NOMO-1 treated with dmso at 0.1 percent for 144 hours (cell line): ENCODE measurements at regions not wholly inside any gene's neighbourhood (a gene's known extent, or its start where the extent isn't known, plus 50 kb on each side); places are given as distances from the start of the nearest gene placed in this dataset.

Source experiments
- DNase-seq: peaks from one replicate; lab custom pipeline; 2025; ENCODE audit not compliant: unreplicated experiment; lab: John Stamatoyannopoulos, UW

DNA sequence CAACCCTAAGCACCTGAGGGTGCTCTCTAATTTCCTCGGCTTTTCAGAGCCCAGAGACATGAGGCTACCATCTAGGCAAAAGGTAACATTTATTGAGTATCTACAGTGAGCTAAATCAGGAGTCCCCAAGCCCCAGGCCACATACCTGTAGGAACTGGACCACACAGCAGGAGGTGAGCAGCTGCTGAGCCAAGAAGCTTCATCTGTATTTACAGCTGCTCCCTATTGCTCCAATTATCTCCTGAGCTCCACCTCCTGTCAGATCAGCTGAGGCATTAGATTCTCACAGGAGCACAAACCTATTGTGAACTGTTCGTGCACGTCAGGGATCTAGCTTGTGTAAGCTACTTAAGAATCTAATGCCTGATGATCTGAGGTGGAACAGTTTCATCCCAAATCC lies 70.2 kb downstream of the RND3 start:
- DNase-seq, result no peak

- DNase-seq, result no peak
Observed at GRCh38 chr2:150415022-150415421, 72.4 kb downstream of the RND3 start.

GRCh38 chr2:150413910-150414309 lies 73.6 kb downstream of the RND3 start:
- DNase-seq, result no peak

- DNase-seq, result no peak
Observed at GRCh38 chr2:150413366-150413765, 74.1 kb downstream of the RND3 start.

- no peak for DNase-seq
Observed at GRCh38 chr2:150410809-150411208, 76.7 kb downstream of the RND3 start.

- DNase-seq, result no peak
Observed at GRCh38 chr2:150409196-150409595, 78.3 kb downstream of the RND3 start.

- no peak for DNase-seq
Observed at GRCh38 chr2:150404147-150404546, 83.3 kb downstream of the RND3 start.

- no peak for DNase-seq
Observed at GRCh38 chr2:150403457-150403856, 84.0 kb downstream of the RND3 start.

- no peak for DNase-seq
Observed at GRCh38 chr2:150402953-150403352, 84.5 kb downstream of the RND3 start.

- DNase-seq, result no peak
Observed at GRCh38 chr2:150400849-150401248, 86.6 kb downstream of the RND3 start.

- DNase-seq, result no peak
Observed at GRCh38 chr2:150392614-150393013, 94.9 kb downstream of the RND3 start.

- DNase-seq, result no peak
Observed at GRCh38 chr2:150391779-150392178, 95.7 kb downstream of the RND3 start.

- DNase-seq, result no peak
Observed at GRCh38 chr2:150389447-150389846, 98.0 kb downstream of the RND3 start.

GRCh38 chr2:150388289-150388625 lies 99.2 kb downstream of the RND3 start:
- DNase-seq, result no peak

DNA sequence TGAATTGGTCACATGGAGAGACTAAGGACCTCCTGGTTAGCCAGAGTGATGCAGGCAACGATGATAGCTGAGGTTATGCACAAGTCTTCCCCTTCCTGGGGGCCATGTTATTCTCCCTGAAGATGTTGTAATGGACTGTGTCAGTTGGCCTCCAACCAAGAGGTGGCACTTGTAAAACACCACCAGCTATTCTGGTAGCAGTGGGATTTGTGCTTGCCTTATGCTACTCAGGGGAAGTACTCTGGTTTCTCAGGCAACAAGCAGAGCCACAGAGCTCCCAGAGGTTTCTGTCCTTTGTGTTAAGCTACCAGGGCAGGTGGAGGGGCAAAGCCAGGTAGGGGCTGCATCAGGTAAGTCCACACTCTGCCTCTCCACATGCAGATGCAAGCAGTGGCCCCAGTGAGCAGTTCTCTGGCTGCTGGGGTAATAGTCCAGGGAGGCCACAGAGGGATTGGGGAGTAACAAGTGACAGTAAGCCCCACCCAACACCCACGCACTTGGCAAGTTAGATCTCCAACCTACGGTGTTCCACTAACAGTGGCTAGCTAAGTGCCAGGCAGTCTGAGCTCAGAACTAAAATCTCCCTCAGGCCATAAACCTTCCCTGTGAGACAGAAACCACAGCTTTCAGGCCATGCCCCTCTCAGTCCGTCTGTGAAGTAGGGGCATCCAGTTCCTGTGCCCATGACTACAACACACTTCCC lies 99.7 kb downstream of the RND3 start:
- DNase-seq, result no peak

DNA sequence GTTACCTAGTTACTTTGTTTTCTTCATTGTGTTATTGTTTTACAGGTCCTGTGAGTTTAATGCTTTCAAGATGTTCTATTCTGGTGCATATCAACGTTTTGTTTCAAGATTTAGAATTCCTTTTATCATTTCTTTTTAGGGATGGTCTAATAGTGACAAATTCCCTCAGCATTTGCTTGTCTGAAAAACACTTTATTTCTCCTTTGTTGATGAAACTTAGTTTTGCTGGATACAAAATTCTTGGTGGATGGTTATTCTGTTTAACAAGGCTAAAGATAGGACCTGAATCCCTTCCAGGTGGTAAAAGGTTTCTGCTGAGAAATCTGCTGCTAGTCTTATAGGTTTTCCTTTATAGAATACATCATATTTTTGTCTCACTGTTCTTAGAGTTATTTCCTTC lies 102.3 kb downstream of the RND3 start:
- no peak for DNase-seq

DNA sequence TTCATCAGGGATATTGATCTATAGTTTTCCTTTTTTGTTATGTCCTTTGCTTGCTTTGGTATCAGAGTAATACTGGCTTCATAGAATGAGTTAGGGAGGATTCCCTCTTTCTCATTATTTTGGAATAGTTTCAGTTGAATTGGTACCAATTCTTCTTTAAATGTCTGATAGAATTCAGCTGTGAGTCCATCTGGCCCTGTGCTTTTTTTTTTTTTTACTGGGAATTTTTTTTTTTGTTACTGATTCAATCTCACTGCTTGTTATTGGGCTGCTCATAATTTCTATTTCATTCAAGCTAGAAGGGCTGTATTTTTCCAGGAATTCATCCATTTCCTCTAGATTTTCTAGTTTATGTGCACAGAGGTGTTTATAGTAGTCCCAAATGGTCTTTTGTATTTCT lies 103.9 kb downstream of the RND3 start:
- no peak for DNase-seq

GRCh38 chr2:150379166-150379565 lies 108.3 kb downstream of the RND3 start:
- DNase-seq, result no peak

DNA sequence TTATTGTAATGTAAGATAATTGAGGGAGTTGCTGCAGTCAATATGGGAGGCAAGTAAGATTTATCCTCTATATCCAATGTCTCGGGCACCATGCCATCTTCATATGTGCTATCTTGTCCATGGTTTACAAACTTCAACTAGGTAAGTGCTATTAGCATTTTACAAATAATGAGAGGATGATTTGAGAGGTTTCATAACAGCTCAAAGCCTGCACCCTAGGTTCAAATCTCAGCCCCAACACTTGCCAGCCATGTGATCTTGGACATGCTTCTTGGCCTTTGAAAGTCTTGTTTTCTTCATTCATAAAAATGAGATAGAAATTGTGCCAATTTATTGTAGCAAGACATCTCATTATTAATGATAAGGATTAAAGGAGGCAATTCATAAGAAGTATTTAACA lies 108.8 kb downstream of the RND3 start:
- no peak for DNase-seq

DNA sequence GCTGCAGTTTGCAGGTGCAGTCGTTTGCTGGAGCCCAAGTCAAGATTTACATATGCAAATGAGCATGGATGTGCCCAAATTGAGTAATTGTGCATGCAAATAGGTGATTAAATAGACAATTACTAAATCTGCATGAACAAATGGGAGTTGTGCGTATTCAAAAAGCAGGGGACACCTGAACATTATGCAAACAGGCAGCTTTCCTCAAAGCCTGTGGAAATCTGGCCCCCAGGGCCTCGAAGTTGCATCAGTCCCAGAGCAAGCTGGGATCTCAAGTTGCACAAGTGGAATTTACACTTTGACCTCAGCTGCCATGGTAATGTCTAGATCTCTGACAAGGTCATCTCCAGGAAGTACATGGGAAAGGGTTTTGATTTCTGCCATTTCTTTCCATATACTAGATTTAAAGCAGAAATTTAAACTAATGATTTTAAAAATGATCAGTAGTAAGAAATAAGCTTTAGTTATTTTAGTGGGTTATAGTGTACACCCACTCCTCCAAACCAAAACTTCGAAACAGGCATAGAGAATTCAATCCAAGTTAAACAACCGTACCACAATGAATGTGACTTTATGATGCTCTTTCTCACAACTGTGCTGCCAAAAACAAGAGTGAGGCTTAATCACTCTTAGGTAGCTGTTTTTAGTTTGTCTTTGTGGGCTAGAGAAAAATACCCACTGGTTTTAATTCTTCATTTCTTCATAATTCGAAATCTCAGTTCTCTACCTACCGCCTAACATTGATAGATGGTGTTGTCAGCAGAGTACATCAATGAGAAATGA lies 110.7 kb downstream of the RND3 start:
- DNase-seq, result no peak

GRCh38 chr2:150375333-150375732 lies 112.1 kb downstream of the RND3 start:
- DNase-seq, result no peak

- DNase-seq, result no peak
Observed at GRCh38 chr2:150374492-150374891, 113.0 kb downstream of the RND3 start.

DNA sequence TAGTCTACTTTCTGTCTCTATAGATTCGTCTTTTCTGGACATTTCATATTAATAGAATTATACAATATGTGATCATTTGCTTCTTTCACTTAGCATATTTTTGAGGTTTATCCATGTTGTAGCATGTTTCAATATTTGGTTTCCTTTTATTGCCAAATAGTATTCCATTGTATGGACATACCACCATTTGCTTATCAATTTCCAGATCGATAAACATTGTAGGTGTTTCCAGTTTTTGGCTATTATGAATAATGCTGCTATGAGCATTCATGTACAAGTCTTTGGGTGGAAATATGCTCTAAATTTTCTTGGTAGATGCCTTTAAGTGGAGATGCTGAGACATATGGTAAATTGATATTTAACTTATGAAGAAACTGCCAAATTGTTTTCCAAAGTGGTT lies 114.1 kb downstream of the RND3 start:
- DNase-seq, result no peak
